ENCODE measurements at regions not wholly inside any gene's neighbourhood (a gene's known extent, or its start where the extent isn't known, plus 50 kb on each side); places are given as distances from the start of the nearest gene placed in this dataset.

- no peak for TF ChIP-seq TAF1 (IDR thresholded peaks at IDR 0.05; ENCODE audit: borderline replicate concordance, insufficient read depth, low read length)
- TF ChIP-seq REST (IDR thresholded peaks at IDR 0.05; ENCODE audit: insufficient read depth in 1 of 2, low read depth in 2 of 2, low read length in 2 of 2) = no peak
- TF ChIP-seq POLR2AphosphoS5 (IDR thresholded peaks at IDR 0.05; ENCODE audit: low read depth, low read length) = no peak
- no peak for TF ChIP-seq SIN3A (IDR thresholded peaks at IDR 0.05; ENCODE audit: borderline replicate concordance, insufficient read depth, low read length)
- TF ChIP-seq FOXP2 (optimal IDR thresholded peaks at IDR 0.05; ENCODE audit: borderline replicate concordance, extremely low read depth, extremely low read length, insufficient read depth) = no peak
Measured at GRCh38 chr3:107884719-107885460, 205.9 kb downstream of the CD47 start.

Measured in PFSK-1 (cell line).